Calu3 (cell line): ENCODE measurements at regions not wholly inside any gene's neighbourhood (a gene's known extent, or its start where the extent isn't known, plus 50 kb on each side); places are given as distances from the start of the nearest gene placed in this dataset.
"Not testable (repeated sequence)": the region's sequence is repeated elsewhere in the genome, so short reads cannot be mapped to it uniquely, and the experiment has no call there.

Experiments
- BruUV-seq: library from RNA; stranded (reverse); fragments of 400-500 nt; replicated peaks from 2 replicates; lab custom pipeline; 2021; lab: Mats Ljungman, UMichigan
- CTCF ChIA-PET: fragments of 300-600 bp; sonication (Branson Sonifier 250); formaldehyde crosslinking; loops from one replicate; lab custom pipeline; 2022; ENCODE audit warnings: antibody characterized with exemption; lab: Charles Lee
- DNase-seq: peaks from one replicate; pipeline ENCODE4 v3.0.0; 2022
- H3K27ac Mint-ChIP-seq: one replicate; pipeline ENCODE4 v1.8.0; 2022; ENCODE audit warnings: mixed read lengths; ENCODE audit not compliant: unreplicated experiment
- H3K27me3 Mint-ChIP-seq: one replicate; pipeline ENCODE4 v1.8.0; 2022; ENCODE audit warnings: mixed read lengths; ENCODE audit not compliant: unreplicated experiment
- H3K36me3 Mint-ChIP-seq: one replicate; pipeline ENCODE4 v1.8.0; 2022; ENCODE audit warnings: mild to moderate bottlenecking, moderate library complexity, mixed read lengths; ENCODE audit not compliant: insufficient read depth, unreplicated experiment
- H3K4me1 Mint-ChIP-seq: one replicate; pipeline ENCODE4 v1.8.0; 2022; ENCODE audit warnings: mild to moderate bottlenecking, low read depth, mixed read lengths; ENCODE audit not compliant: unreplicated experiment
- H3K4me3 Mint-ChIP-seq: one replicate; pipeline ENCODE4 v1.8.0; 2022; ENCODE audit warnings: mild to moderate bottlenecking, low read depth, moderate library complexity, mixed read lengths; ENCODE audit not compliant: unreplicated experiment
- H3K9me3 Mint-ChIP-seq: one replicate; pipeline ENCODE4 v1.8.0; 2022; ENCODE audit warnings: low read depth, mixed read lengths; ENCODE audit not compliant: unreplicated experiment
- intact Hi-C: fragments of 100-400 bp; cut with micrococcal nuclease; formaldehyde crosslinking; loops from one replicate; pipeline ENCODE4 v1.10.0; 2022; ENCODE audit not compliant: unreplicated experiment
- TF ChIP-seq, protein P1 (sequence below): fragments of 200-600 bp; IDR thresholded peaks from one replicate; pipeline ENCODE4 v1.8.0; 2022; ENCODE audit warnings: antibody characterized with exemption; ENCODE audit not compliant: unreplicated experiment

DNA sequence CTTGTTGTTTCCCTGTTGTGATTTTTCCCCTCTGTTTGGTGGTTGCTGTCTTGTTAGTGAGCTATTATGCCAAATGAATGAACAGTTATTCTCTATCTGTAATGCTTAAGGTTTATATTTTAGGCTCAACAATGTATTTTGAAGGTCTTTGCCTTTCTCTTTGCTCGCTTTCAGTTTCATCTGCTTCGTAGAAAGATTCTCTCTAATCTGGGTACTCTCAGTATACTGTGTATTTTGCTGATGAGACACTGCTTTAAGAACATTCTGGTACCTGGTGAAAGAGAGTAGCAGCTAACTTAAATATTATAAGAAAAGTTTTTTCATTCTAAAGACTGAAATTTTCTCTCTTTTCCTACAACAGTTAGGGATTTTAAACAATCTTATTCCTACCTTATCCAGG lies 1274.7 kb upstream of the PABPC4L start:
- no peak overlapping the region for H3K4me3 Mint-ChIP-seq
- no TSS peak for BruUV-seq
- no peaks in the 10 kb centered on the region for H3K27me3 Mint-ChIP-seq
- H3K4me1 Mint-ChIP-seq, result no peaks in the 10 kb centered on the region
- CTCF ChIA-PET, result no interaction called here
- H3K27ac Mint-ChIP-seq, result no peak overlapping the region
- peaks cover 2% of the 10 kb centered on the region for H3K9me3 Mint-ChIP-seq
- intact Hi-C loops, result no loop called here
- no peaks in the 10 kb centered on the region for H3K36me3 Mint-ChIP-seq
- DNase-seq, result no peak
- TF ChIP-seq, protein P1, sequence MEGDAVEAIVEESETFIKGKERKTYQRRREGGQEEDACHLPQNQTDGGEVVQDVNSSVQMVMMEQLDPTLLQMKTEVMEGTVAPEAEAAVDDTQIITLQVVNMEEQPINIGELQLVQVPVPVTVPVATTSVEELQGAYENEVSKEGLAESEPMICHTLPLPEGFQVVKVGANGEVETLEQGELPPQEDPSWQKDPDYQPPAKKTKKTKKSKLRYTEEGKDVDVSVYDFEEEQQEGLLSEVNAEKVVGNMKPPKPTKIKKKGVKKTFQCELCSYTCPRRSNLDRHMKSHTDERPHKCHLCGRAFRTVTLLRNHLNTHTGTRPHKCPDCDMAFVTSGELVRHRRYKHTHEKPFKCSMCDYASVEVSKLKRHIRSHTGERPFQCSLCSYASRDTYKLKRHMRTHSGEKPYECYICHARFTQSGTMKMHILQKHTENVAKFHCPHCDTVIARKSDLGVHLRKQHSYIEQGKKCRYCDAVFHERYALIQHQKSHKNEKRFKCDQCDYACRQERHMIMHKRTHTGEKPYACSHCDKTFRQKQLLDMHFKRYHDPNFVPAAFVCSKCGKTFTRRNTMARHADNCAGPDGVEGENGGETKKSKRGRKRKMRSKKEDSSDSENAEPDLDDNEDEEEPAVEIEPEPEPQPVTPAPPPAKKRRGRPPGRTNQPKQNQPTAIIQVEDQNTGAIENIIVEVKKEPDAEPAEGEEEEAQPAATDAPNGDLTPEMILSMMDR, result no peak

GRCh38 chr4:135464311-135464710 lies 1262.7 kb upstream of the PABPC4L start:
- H3K9me3 Mint-ChIP-seq, result no peaks in the 10 kb centered on the region
- intact Hi-C loops, result no loop called here
- CTCF ChIA-PET, result no interaction called here
- DNase-seq, result no peak
- H3K4me3 Mint-ChIP-seq, result no peak overlapping the region
- no peaks in the 10 kb centered on the region for H3K4me1 Mint-ChIP-seq
- BruUV-seq, result no TSS peak
- TF ChIP-seq, protein P1, result no peak
- H3K27ac Mint-ChIP-seq, result no peak overlapping the region
- no peaks in the 10 kb centered on the region for H3K36me3 Mint-ChIP-seq
- H3K27me3 Mint-ChIP-seq, result no peaks in the 10 kb centered on the region

DNA sequence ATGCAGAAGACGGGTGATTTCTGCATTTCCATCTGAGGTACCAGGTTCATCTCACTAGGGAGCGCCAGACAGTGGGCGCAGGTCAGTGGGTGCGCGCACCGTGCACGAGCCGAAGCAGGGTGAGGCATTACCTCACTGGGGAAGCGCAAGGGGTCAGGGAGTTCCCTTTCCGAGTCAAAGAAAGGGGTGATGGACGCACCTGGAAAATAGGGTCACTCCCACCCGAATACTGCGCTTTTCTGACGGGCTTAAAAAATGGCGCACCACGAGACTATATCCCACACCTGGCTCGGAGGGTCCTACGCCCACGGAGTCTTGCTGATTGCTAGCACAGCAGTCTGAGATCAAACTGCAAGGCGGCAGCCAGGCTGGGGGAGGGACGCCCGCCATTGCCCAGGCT lies 1246.0 kb upstream of the PABPC4L start:
- H3K27me3 Mint-ChIP-seq, BruUV-seq, H3K27ac Mint-ChIP-seq, H3K9me3 Mint-ChIP-seq, H3K4me1 Mint-ChIP-seq, H3K4me3 Mint-ChIP-seq, H3K36me3 Mint-ChIP-seq, DNase-seq, CTCF ChIA-PET, intact Hi-C loops: not testable (repeated sequence)

GRCh38 chr4:135434936-135435335 lies 1233.3 kb upstream of the PABPC4L start:
- H3K27me3 Mint-ChIP-seq, result no peaks in the 10 kb centered on the region
- H3K4me3 Mint-ChIP-seq, result no peak overlapping the region
- peaks cover 9% of the 10 kb centered on the region for H3K9me3 Mint-ChIP-seq
- CTCF ChIA-PET, result no interaction called here
- no TSS peak for BruUV-seq
- H3K4me1 Mint-ChIP-seq, result no peaks in the 10 kb centered on the region
- no peak for DNase-seq
- intact Hi-C loops, result no loop called here
- H3K36me3 Mint-ChIP-seq, result no peaks in the 10 kb centered on the region
- no peak overlapping the region for H3K27ac Mint-ChIP-seq
- TF ChIP-seq, protein P1, result no peak

- Mint-ChIP-seq H3K36me3 (no peaks in the 10 kb centered on the region), H3K9me3 (no peaks in the 10 kb centered on the region), H3K27me3 (no peaks in the 10 kb centered on the region), H3K4me1 (no peaks in the 10 kb centered on the region), H3K27ac (no peak overlapping the region), H3K4me3 (no peak overlapping the region)
- no peak for DNase-seq
- no TSS peak for BruUV-seq
- TF ChIP-seq, protein P1, result no peak
- intact Hi-C loops, result no loop called here
- CTCF ChIA-PET, result no interaction called here
Observed at GRCh38 chr4:135429528-135429927, 1227.9 kb upstream of the PABPC4L start.
